Endothelial cell of umbilical vein (primary cell): ENCODE measurements at regions not wholly inside any gene's neighbourhood (a gene's known extent, or its start where the extent isn't known, plus 50 kb on each side); places are given as distances from the start of the nearest gene placed in this dataset.
"Not testable (repeated sequence)": the region's sequence is repeated elsewhere in the genome, so short reads cannot be mapped to it uniquely, and the experiment has no call there.

Experiments
- BruUV-seq: library from RNA; stranded (reverse); fragments of 400-500 nt; replicated peaks from 2 replicates; lab custom pipeline; 2021; lab: Mats Ljungman, UMichigan
- CTCF ChIA-PET: fragments of 300-600, 350-600 bp; sonication (Branson Sonifier 250); formaldehyde crosslinking; loops from one replicate; lab custom pipeline; 2021; ENCODE audit warnings: antibody characterized with exemption, inconsistent platforms; lab: Charles Lee
- POLR2A ChIA-PET: fragments of 300-600, 350-600 bp; sonication (Branson Sonifier 250); formaldehyde crosslinking; loops from one replicate; lab custom pipeline; 2021; ENCODE audit warnings: antibody characterized with exemption, inconsistent platforms; lab: Charles Lee
- DNase-seq: peaks from one replicate; pipeline ENCODE4 v3.0.0-alpha.2; 2011; ENCODE audit warnings: low read depth, low spot score
- FAIRE-seq: peaks from 2 replicates; lab custom pipeline; 2011; peaks lifted over from hg19 to GRCh38; lab: Jason Lieb, UNC
- H2AFZ ChIP-seq: 2 replicates; pipeline ENCODE4 v1.6.0; 2012; ENCODE audit warnings: low read depth, low read length, control low read depth, inconsistent platforms
- H3K27ac ChIP-seq: 2 replicates; pipeline ENCODE4 v1.5.1; 2011; ENCODE audit warnings: low read depth, mild to moderate bottlenecking, control low read depth, low read length, moderate library complexity; ENCODE audit not compliant: insufficient read depth
- H3K27me3 ChIP-seq, 2 experiments: 2 replicates each; pipeline versions ENCODE4 v1.6.0 to v1.6.1; 2011; ENCODE audit warnings: low read length in 2 of 2, mixed read lengths in 1 of 2; ENCODE audit not compliant: control insufficient read depth in 2 of 2, insufficient read depth in 2 of 2
- H3K36me3 ChIP-seq, 2 experiments: 2 replicates in 1 of 2; 3 replicates in 1 of 2; pipeline ENCODE4 v1.5.1; 2011; ENCODE audit warnings: low read length in 2 of 2, mild to moderate bottlenecking in 1 of 2, moderate library complexity in 1 of 2; ENCODE audit not compliant: control insufficient read depth in 2 of 2, insufficient read depth in 2 of 2; ENCODE audit errors: extremely low read depth in 1 of 2
- H3K4me1 ChIP-seq: 3 replicates; pipeline ENCODE4 v1.5.1; 2011; ENCODE audit warnings: mild to moderate bottlenecking, low read length; ENCODE audit not compliant: control insufficient read depth, insufficient read depth; ENCODE audit errors: extremely low read depth
- H3K4me2 ChIP-seq: 2 replicates; pipeline ENCODE4 v1.6.1; 2011; ENCODE audit warnings: low read length, control low read depth, mixed read lengths; ENCODE audit not compliant: insufficient read depth
- H3K4me3 ChIP-seq, 3 experiments: fragments of 200-600 bp in 1 of 3; sonication (generic), shearing (Covaris generic) in 1 of 3; replicated peaks in 1 of 3; 2 replicates each; pipeline ENCODE4 v1.5.1; 2011 to 2016; ENCODE audit warnings: control low read depth in 3 of 3, low read length in 3 of 3, mild to moderate bottlenecking in 2 of 3, inconsistent platforms in 1 of 3, low read depth in 1 of 3, moderate library complexity in 1 of 3; ENCODE audit not compliant: insufficient read depth in 1 of 3
- H3K79me2 ChIP-seq: 2 replicates; pipeline ENCODE4 v1.6.0; 2012; ENCODE audit warnings: low read length, inconsistent platforms; ENCODE audit not compliant: control insufficient read depth, insufficient read depth
- H3K9ac ChIP-seq: replicated peaks from 2 replicates; pipeline ENCODE3; 2011; ENCODE audit warnings: low read length, control low read depth; ENCODE audit not compliant: insufficient read depth; ENCODE audit errors: extremely low read depth
- H3K9me1 ChIP-seq: replicated peaks from 3 replicates; pipeline ENCODE4 v1.6.0; 2011; ENCODE audit warnings: mild to moderate bottlenecking, low read length; ENCODE audit not compliant: control insufficient read depth, insufficient read depth; ENCODE audit errors: extremely low read depth
- H3K9me3 ChIP-seq: replicated peaks from 2 replicates; pipeline ENCODE4 v1.5.1; 2012; ENCODE audit warnings: low read length, inconsistent platforms; ENCODE audit not compliant: control insufficient read depth, insufficient read depth
- H4K20me1 ChIP-seq: replicated peaks from 2 replicates; pipeline ENCODE3; 2011; ENCODE audit warnings: mild to moderate bottlenecking, low read length; ENCODE audit not compliant: control insufficient read depth, insufficient read depth; ENCODE audit errors: extremely low read depth
- GATA2 ChIP-seq: IDR thresholded peaks from 2 replicates; pipeline ENCODE4 v1.7.0; 2011; ENCODE audit warnings: low read depth, mild to moderate bottlenecking, moderate library complexity, mixed read lengths, low read length; ENCODE audit not compliant: insufficient read length, insufficient read depth
- JUN ChIP-seq: IDR thresholded peaks from 2 replicates; pipeline ENCODE4 v1.6.1; 2011; ENCODE audit warnings: borderline replicate concordance, low read depth; ENCODE audit not compliant: insufficient read length, insufficient read depth
- dilution Hi-C: fragments of 300-500 bp; cut with MboI; formaldehyde crosslinking; loops from one replicate; pipeline ENCODE4 v1.15.0; 2019; ENCODE audit warnings: low sequenced_read_pairs; ENCODE audit not compliant: extremely low pct_ligation_motif_present
- intact Hi-C: fragments of 100-400 bp; cut with micrococcal nuclease; formaldehyde crosslinking; loops from one replicate; pipeline ENCODE4 v1.10.0; 2022

- H4K20me1 ChIP-seq, H3K36me3 ChIP-seq, POLR2A ChIA-PET, H3K4me3 ChIP-seq, H3K4me2 ChIP-seq, H2AFZ ChIP-seq, dilution Hi-C loops, FAIRE-seq, CTCF ChIA-PET, H3K79me2 ChIP-seq, DNase-seq, H3K9ac ChIP-seq, H3K27me3 ChIP-seq, intact Hi-C loops, H3K9me3 ChIP-seq, H3K9me1 ChIP-seq, H3K4me1 ChIP-seq, H3K27ac ChIP-seq, BruUV-seq: not testable (repeated sequence)
These were observed 80.2 kb upstream of the ZFP42 start for GRCh38 chr4:187915406-187915805.

GRCh38 chr4:187919966-187920365 is 75.6 kb upstream of the ZFP42 start:
- H3K9ac ChIP-seq, result no peak overlapping the region
- no peaks in the 10 kb centered on the region for H3K9me3 ChIP-seq
- no peaks in the 10 kb centered on the region for H3K9me1 ChIP-seq
- H3K79me2 ChIP-seq, result no peaks in the 10 kb centered on the region
- BruUV-seq, result no TSS peak
- TF ChIP-seq GATA2, result no peak
- TF ChIP-seq JUN, result no peak
- DNase-seq, result no peak
- no peaks in the 10 kb centered on the region for H3K27me3 ChIP-seq
- POLR2A ChIA-PET, result no interaction called here
- FAIRE-seq, result no peak
- no peaks in the 10 kb centered on the region for H3K36me3 ChIP-seq
- CTCF ChIA-PET, result no interaction called here
- no peaks in the 10 kb centered on the region for H3K4me1 ChIP-seq
- H3K27ac ChIP-seq, result no peak overlapping the region
- no peak overlapping the region for H3K4me3 ChIP-seq
- dilution Hi-C loops (no loop called here), intact Hi-C loops (no loop called here)
- no peaks in the 10 kb centered on the region for H4K20me1 ChIP-seq
- no peak overlapping the region for H3K4me2 ChIP-seq
- no peak overlapping the region for H2AFZ ChIP-seq
